ENCODE measurements at regions not wholly inside any gene's neighbourhood (a gene's known extent, or its start where the extent isn't known, plus 50 kb on each side); places are given as distances from the start of the nearest gene placed in this dataset.

GRCh38 chr3:31355807-31356206 lies 176.9 kb upstream of the STT3B start:
- POLR2A ChIA-PET: no interaction called here
- WGBS (ENCODE audit: low lambda C conversion rate): 96% methylated on average over 5 of the region's 5 CpGs
- H3K27me3 ChIP-seq (ENCODE audit: control insufficient read depth in 1 of 2, insufficient read depth in 2 of 2, low read length in 2 of 2): no peaks in the 10 kb centered on the region
- no peak for ATAC-seq
- intact Hi-C loops (cut with micrococcal nuclease; ENCODE audit: unreplicated experiment): no loop called here
- no peak overlapping the region for H3K4me3 ChIP-seq (replicated peaks in 1 of 3; ENCODE audit: insufficient read depth in 1 of 3, low read depth in 2 of 3, low read length in 3 of 3)
- no peaks in the 10 kb centered on the region for H4K20me1 ChIP-seq (ENCODE audit: insufficient read depth, low read length)
- CTCF ChIA-PET (ENCODE audit: low intra/inter-chr PET ratio, low total read pairs): no interaction called here
- H3K9ac ChIP-seq (ENCODE audit: insufficient read depth, low read depth, low read length): no peak overlapping the region
- no peak overlapping the region for H3K27ac ChIP-seq (ENCODE audit: extremely low read length, insufficient read depth, low read length)
- H2AFZ ChIP-seq (ENCODE audit: low read length): no peak overlapping the region
- peaks cover 18% of the 10 kb centered on the region for H3K4me1 ChIP-seq (ENCODE audit: insufficient read depth, low read length)
- no peak for DNase-seq (ENCODE audit: low spot score)
- no peaks in the 10 kb centered on the region for H3K36me3 ChIP-seq (replicated peaks in 1 of 2; ENCODE audit: control insufficient read depth in 1 of 2, insufficient read depth in 2 of 2, low read length in 2 of 2)
- in situ Hi-C loops (cut with HindIII; ENCODE audit: extremely low pct_ligation_motif_present, low pct_unique_long_range_greater_than_20kb): no loop called here
- BruUV-seq (replicated peaks): no TSS peak
- no peak overlapping the region for H3K4me2 ChIP-seq (ENCODE audit: low read depth, low read length)
- FAIRE-seq: no peak
- H3K79me2 ChIP-seq (ENCODE audit: insufficient read depth, low read length): no peaks in the 10 kb centered on the region
- H3K9me3 ChIP-seq (ENCODE audit: low read length): no peaks in the 10 kb centered on the region
- TF ChIP-seq ZNF570 (CRISPR knock-in tag; IDR thresholded peaks at IDR 0.05; ENCODE audit: borderline replicate concordance) (no peak), BHLHE40 (IDR thresholded peaks at IDR 0.05; ENCODE audit: low read length) (no peak), ZNF512B (CRISPR knock-in tag; IDR thresholded peaks at IDR 0.05; ENCODE audit: borderline replicate concordance) (no peak), ZNF337 (CRISPR knock-in tag; IDR thresholded peaks at IDR 0.05; ENCODE audit: borderline replicate concordance, low read depth) (no peak), ZNF296 (CRISPR knock-in tag; conservative IDR thresholded peaks at IDR 0.05) (no peak), WIZ (CRISPR knock-in tag; IDR thresholded peaks at IDR 0.05) (no peak), AKNA (CRISPR knock-in tag; IDR thresholded peaks at IDR 0.05; ENCODE audit: borderline replicate concordance) (no peak), ZNF558 (CRISPR knock-in tag; IDR thresholded peaks at IDR 0.05; ENCODE audit: borderline replicate concordance) (no peak), HMGXB3 (CRISPR knock-in tag; IDR thresholded peaks at IDR 0.05; ENCODE audit: borderline replicate concordance) (no peak), MAF1 (CRISPR knock-in tag; IDR thresholded peaks at IDR 0.05; ENCODE audit: borderline replicate concordance) (no peak), ZNF136 (CRISPR knock-in tag; IDR thresholded peaks at IDR 0.05; ENCODE audit: low read depth) (no peak), ZMAT3 (CRISPR knock-in tag; conservative IDR thresholded peaks at IDR 0.05) (no peak), ZNF207 (IDR thresholded peaks at IDR 0.05; ENCODE audit: borderline replicate concordance) (no peak), MAFK (conservative IDR thresholded peaks at IDR 0.05 in 1 of 2, IDR thresholded peaks at IDR 0.05 in 1 of 2; ENCODE audit: low read length in 2 of 2) (no peak)

All from HepG2 (cell line).